ENCODE measurements at regions not wholly inside any gene's neighbourhood (a gene's known extent, or its start where the extent isn't known, plus 50 kb on each side); places are given as distances from the start of the nearest gene placed in this dataset.

DNA sequence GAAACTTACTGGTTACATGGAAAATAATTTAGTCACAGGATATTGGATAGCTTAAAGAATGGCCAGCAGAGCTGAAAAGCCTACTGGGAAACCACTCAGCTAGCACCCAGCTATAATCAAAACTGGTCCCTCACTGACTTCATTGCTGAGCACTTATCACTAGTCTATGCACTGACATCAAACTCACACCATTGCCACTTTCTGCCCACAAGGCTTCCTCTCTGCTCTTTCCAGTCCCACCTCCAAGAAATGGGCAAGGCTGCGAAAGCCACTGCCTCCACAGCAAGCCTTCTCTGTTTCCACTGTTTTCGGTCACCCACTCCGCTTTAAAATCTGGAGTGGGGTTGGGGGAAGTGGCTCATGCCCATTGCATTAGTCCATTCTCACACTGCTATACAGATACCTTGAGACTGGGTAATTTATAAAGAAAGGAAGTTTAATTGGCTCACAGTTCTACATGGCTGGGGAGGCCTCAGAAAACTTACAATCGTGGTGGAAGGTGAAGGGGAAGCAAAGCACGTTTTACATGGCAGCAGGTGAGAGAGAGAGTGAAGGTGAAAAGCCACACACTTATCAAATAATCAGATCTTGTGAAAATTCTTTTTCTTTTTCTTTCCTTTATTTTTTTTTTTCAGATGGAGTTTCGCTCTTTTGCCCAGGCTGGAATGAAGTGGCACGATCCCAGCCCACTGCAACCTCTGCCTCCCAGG is 77.0 kb upstream of the CERS6 start:
- no peak for DNase-seq (ENCODE audit: low read depth)

DNA sequence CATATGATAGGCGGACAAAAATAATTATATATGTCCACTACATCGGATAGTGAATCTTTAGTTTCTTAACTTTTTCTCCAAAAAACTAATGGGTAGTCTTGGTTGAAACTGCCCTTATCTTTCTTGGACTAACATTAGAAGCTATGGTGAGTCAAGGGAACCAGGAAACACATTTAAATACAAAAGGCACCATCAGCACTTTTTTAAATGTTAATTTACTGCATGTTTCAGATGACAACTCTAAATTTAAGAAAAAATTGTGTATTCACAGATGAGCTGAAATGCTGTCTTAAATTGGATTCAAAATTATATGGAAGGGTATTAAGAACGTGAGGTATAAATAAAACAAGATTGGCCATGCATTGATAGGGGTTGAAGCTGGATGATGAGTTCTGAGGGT is 75.6 kb upstream of the CERS6 start:
- DNase-seq (ENCODE audit: low read depth): no peak

DNA sequence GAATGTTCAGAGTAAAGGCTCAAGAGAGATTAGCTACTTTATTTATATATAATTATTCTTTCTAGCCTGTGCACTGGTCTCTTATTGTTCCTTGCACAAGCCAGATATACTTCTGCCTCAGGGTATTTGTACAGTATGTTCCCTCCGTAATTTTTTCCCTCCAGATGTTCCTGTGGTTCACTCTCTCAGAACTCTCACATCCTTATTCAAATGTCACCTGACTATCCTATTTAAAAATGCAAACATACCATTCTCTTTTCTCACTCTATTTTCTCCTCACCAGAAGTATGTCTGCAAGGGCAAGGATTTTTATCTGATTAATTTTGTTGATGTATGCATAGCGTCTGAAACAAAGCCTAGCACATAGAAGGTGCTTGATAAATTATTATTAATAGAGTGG is 64.0 kb upstream of the CERS6 start:
- DNase-seq (ENCODE audit: low read depth): no peak

DNA sequence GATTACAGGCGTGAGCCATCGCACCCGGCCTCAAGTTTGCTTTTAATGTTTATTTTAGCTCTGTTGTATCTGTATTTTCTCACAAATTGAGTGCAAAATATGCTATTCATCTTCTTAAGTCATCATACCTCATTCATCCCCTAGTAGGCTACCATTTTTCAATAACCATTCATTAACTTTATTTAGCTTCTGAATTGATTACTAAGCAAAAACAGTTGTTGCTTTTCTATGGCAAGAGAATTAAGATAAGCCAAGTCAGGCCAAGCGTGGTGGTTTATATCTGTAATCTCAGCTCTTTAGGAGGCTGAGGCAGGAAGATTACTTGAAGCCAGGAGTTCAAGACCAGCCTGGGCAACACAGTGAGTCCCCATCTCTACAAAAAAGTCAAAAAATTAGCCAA is 63.3 kb upstream of the CERS6 start:
- DNase-seq (ENCODE audit: low read depth): no peak

DNA sequence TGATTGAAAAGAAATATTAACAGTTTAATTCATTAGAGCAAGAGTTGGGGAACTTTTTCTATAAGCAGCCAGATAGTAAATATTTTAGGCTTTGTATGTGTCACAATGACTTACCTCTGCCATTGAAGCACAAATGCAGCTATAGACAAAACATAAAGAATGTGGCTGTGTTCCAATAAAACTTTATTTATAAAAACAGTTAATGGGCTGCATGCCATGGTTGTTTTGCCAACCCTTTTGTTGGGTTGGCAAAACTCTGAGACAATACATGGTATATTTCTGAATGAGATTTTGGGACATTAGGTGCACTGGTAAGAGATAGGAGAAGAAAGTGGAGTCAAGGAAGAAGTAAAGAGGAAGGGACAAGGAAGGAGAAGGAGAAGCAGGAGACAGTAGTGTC is 61.8 kb upstream of the CERS6 start:
- DNase-seq (ENCODE audit: low read depth): no peak

GRCh38 chr2:168396131-168396530 is 59.9 kb upstream of the CERS6 start:
- DNase-seq (ENCODE audit: low read depth): no peak

DNA sequence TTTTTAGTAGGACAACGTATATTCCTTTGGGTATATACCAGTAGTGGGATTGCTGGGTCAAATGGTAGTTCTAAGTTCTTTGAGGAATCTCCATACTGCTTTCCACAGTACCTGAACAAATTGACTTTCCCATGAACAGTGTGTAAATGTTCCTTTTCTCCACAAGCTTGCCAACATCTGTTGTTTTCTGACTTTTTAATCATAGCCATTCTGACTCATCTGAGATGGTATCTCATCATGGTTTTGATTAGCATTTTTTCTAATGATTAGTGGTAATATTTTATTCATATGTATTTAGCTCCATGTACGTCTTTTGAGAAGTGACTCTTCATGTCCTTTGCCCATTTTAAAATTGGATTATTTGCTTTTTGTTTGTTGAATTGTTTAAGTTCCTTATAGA is 58.4 kb upstream of the CERS6 start:
- no peak for DNase-seq (ENCODE audit: low read depth)

- DNase-seq (ENCODE audit: low read depth): no peak
Observed at GRCh38 chr2:168401048-168401556, 55.0 kb upstream of the CERS6 start.

- DNase-seq (ENCODE audit: low read depth): no peak
Observed at GRCh38 chr2:168401771-168402170, 54.3 kb upstream of the CERS6 start.

DNA sequence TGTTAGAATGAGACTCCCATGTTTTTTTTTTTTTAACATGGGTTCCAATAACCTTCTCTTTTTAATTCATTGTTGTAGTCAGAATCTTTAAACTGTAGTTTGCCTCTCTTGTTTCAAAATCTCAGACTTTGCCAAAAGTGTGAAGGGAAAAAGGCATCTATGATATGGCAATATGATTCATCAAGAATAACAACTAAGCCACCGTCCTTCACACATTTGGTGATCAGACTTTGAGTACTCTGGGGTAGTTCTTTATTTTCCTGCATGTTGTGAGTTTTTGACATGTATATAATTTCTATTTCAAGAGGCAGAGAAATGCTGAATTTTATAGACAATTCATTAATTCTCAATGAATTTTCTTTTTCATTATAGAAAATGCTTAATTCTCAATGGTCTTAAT is 53.5 kb upstream of the CERS6 start:
- no peak for DNase-seq (ENCODE audit: low read depth)

DNA sequence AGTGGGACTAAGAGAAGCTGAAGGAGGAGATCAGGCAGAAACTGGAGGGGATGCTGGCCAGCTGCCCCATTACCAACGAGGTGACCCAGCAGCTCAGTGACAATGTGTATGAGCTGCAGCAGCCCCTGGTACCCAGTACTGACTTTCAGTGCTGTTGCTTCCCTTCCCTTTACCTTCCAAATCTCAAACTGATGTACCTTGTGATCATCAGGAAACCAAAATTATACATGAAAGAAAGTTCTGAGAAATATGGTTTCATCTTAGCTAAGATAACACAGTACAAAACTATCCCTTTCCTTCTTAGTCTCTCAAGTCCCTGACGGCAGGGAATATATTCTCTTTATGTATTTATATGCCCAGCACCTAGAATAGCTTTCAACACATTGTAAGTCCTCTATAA is 52.3 kb upstream of the CERS6 start:
- no peak for DNase-seq (ENCODE audit: low read depth)

DNA sequence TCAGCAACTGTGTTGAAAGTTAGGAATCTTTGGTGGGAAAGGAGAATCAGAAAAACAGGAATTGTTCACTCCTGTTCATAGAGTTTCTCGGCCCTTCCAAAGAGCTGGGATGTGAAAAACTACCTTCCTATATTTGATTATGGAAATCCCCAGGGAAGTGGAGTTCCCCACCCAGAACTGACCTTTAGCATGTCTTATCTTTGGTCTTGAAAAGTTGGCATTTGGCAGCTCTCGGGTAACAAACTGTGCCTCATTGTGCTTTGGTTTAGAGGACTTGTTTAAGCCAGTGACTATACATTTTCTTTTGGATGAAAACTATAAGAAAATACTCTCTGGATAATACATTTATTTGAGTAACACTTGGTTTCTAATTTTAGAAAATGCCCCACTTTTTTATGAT is 51.3 kb upstream of the CERS6 start:
- DNase-seq (ENCODE audit: low read depth): no peak
